Adrenal gland (tissue), 5 donors: ENCODE measurements at regions not wholly inside any gene's neighbourhood (a gene's known extent, or its start where the extent isn't known, plus 50 kb on each side); places are given as distances from the start of the nearest gene placed in this dataset.

Experiments used
- POLR2A ChIP-seq, 2 donors: fragments of 450-650 bp; IDR thresholded peaks; one replicate each; pipeline ENCODE4 v1.6.1; 2017; ENCODE audit warnings: antibody characterized with exemption in 2 of 2, mild to moderate bottlenecking in 2 of 2, moderate library complexity in 1 of 2
- TF ChIP-seq, protein P1 (sequence below), 6 experiments: fragments of 450-650 bp in 4 of 6; fragments of 200-600 bp in 2 of 6; sonication (generic) in 1 of 6; IDR thresholded peaks; 1 replicate in 5 of 6; 2 replicates in 1 of 6; pipeline versions ENCODE4 v1.5.1 to v1.8.0; 2016 to 2021; ENCODE audit warnings: antibody characterized with exemption in 6 of 6, mild to moderate bottlenecking in 2 of 6, moderate library complexity in 1 of 6
- donor health status: DM: no; HTN: no; CAD: no.

DNA sequence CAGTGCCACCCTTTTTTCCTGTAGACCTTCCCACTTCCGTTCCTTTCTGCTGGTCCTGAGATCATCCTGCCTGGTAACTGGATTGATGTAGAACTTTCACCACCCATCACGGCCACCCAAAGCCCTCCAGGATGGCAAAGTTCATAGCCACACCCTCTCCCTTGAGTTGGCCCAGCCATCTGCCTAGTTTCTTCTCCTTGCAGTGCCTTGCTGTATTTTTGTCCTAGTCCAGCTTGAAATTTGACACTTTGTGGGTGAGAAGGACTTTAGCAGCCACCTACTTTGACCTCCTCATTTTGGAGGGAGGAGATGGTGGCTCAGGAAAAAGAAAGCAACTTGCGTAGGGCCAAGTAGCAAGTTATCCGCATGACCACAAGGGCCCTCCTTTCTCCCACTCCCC is 140.7 kb downstream of the BUB3 start:
- TF ChIP-seq POLR2A (IDR thresholded peaks at IDR 0.05): no peak
- TF ChIP-seq, protein P1, sequence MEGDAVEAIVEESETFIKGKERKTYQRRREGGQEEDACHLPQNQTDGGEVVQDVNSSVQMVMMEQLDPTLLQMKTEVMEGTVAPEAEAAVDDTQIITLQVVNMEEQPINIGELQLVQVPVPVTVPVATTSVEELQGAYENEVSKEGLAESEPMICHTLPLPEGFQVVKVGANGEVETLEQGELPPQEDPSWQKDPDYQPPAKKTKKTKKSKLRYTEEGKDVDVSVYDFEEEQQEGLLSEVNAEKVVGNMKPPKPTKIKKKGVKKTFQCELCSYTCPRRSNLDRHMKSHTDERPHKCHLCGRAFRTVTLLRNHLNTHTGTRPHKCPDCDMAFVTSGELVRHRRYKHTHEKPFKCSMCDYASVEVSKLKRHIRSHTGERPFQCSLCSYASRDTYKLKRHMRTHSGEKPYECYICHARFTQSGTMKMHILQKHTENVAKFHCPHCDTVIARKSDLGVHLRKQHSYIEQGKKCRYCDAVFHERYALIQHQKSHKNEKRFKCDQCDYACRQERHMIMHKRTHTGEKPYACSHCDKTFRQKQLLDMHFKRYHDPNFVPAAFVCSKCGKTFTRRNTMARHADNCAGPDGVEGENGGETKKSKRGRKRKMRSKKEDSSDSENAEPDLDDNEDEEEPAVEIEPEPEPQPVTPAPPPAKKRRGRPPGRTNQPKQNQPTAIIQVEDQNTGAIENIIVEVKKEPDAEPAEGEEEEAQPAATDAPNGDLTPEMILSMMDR (IDR thresholded peaks at IDR 0.05): no peak
